SU-DHL-6 (cell line): ENCODE measurements at regions not wholly inside any gene's neighbourhood (a gene's known extent, or its start where the extent isn't known, plus 50 kb on each side); places are given as distances from the start of the nearest gene placed in this dataset.

Experiments
- EZH2phosphoT487 ChIP-seq: fragments of 200-600 bp; sonication (generic), shearing (Covaris generic); conservative IDR thresholded peaks from 2 replicates; pipeline ENCODE4 v1.6.1; 2018; ENCODE audit warnings: mild to moderate bottlenecking, antibody characterized with exemption, low read length, moderate library complexity, mixed read lengths
- TF ChIP-seq, protein P1 (sequence below): fragments of 200-600 bp; sonication (generic); IDR thresholded peaks from one replicate; pipeline ENCODE4 v1.5.1; 2017; ENCODE audit warnings: antibody characterized with exemption, mild to moderate bottlenecking, low read length, moderate library complexity; ENCODE audit not compliant: insufficient read depth, poor library complexity, severe bottlenecking

DNA sequence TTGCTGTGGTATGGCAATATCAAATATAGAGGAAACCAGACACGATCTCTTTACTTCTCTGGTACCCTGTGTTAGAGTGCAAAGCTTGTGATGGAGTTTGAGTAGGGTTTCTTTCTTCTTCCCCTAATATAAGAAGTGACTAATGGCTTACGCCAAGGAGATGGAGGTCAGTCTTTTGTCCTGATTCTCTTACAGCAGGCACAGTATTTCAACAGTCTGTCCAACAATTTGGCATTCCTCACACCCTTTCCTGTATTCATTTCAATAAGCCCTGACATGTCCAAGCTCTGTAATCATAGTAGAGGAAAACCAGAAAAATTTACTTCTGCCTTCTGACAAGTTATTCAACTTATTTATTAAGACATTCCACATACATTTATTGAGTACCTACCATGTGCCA lies 546.2 kb downstream of the TMEM135 start:
- TF ChIP-seq, protein P1, sequence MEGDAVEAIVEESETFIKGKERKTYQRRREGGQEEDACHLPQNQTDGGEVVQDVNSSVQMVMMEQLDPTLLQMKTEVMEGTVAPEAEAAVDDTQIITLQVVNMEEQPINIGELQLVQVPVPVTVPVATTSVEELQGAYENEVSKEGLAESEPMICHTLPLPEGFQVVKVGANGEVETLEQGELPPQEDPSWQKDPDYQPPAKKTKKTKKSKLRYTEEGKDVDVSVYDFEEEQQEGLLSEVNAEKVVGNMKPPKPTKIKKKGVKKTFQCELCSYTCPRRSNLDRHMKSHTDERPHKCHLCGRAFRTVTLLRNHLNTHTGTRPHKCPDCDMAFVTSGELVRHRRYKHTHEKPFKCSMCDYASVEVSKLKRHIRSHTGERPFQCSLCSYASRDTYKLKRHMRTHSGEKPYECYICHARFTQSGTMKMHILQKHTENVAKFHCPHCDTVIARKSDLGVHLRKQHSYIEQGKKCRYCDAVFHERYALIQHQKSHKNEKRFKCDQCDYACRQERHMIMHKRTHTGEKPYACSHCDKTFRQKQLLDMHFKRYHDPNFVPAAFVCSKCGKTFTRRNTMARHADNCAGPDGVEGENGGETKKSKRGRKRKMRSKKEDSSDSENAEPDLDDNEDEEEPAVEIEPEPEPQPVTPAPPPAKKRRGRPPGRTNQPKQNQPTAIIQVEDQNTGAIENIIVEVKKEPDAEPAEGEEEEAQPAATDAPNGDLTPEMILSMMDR, result no peak
- TF ChIP-seq EZH2phosphoT487, result no peak
